Esophagus muscularis mucosa (tissue), 4 donors: ENCODE measurements at regions not wholly inside any gene's neighbourhood (a gene's known extent, or its start where the extent isn't known, plus 50 kb on each side); places are given as distances from the start of the nearest gene placed in this dataset.

Experiments
- DNase-seq: peaks from one replicate; pipeline ENCODE4 v3.0.0-alpha.2; 2017; ENCODE audit errors: extremely low spot score
- H3K27ac ChIP-seq, 4 donors: fragments of 200-600 bp; sonication (generic); replicated peaks in 1 of 4; 1 replicate in 3 of 4; 2 replicates in 1 of 4; pipeline ENCODE4 v1.5.1; 2016 to 2019; ENCODE audit warnings: mild to moderate bottlenecking in 1 of 4
- H3K27me3 ChIP-seq, 4 donors: fragments of 200-600 bp; sonication (generic); one replicate each; pipeline versions ENCODE4 v1.5.1 to v1.6.0; 2016 to 2019
- H3K36me3 ChIP-seq, 4 donors: fragments of 200-600 bp; sonication (generic); one replicate each; pipeline ENCODE4 v1.5.1; 2016 to 2019
- H3K4me1 ChIP-seq, 4 donors: fragments of 200-600 bp; sonication (generic); one replicate each; pipeline ENCODE4 v1.5.1; 2016 to 2019
- H3K4me3 ChIP-seq, 4 donors: fragments of 200-600 bp; sonication (generic); 1 replicate in 2 of 4; 2 replicates in 2 of 4; pipeline ENCODE4 v1.5.1; 2016 to 2019; ENCODE audit warnings: mild to moderate bottlenecking in 4 of 4, moderate library complexity in 1 of 4
- H3K9me3 ChIP-seq, 4 donors: fragments of 200-600 bp; sonication (generic); 1 replicate in 3 of 4; 2 replicates in 1 of 4; pipeline ENCODE4 v1.5.1; 2016 to 2019
- CTCF ChIP-seq, 3 experiments: fragments of 200-600 bp in 2 of 3; fragments of 450-650 bp in 1 of 3; sonication (generic) in 2 of 3; IDR thresholded peaks; one replicate each; pipeline ENCODE4 v1.5.1; 2017 to 2019; ENCODE audit warnings: antibody characterized with exemption in 3 of 3, mild to moderate bottlenecking in 2 of 3, moderate library complexity in 1 of 3
- EP300 ChIP-seq: sonication (generic); formaldehyde crosslinking; IDR thresholded peaks from one replicate; pipeline ENCODE4 v1.6.1; 2017; ENCODE audit warnings: antibody characterized with exemption
- POLR2A ChIP-seq: fragments of 450-650 bp; IDR thresholded peaks from one replicate; pipeline ENCODE4 v1.6.1; 2017; ENCODE audit warnings: antibody characterized with exemption, moderate library complexity, mild to moderate bottlenecking, low read depth
- POLR2AphosphoS5 ChIP-seq, 2 donors: sonication (generic); formaldehyde crosslinking; IDR thresholded peaks; one replicate each; pipeline ENCODE4 v1.6.1; 2017; ENCODE audit warnings: antibody characterized with exemption in 2 of 2
- WGBS: methylation state at CpG from one replicate; pipeline ENCODE4 v1.1.5; 2018; 5-methylcytosine and 5-hydroxymethylcytosine counted together
- intact Hi-C: fragments of 100-400 bp; cut with DNase I; formaldehyde crosslinking; loops from one replicate; pipeline ENCODE4 v1.15.1; 2023

GRCh38 chr2:149924549-149925213, 337.1 kb upstream of the MMADHC start:
- TF ChIP-seq EP300 (no peak), POLR2A (no peak), CTCF (IDR thresholded peaks at IDR 0.05) (no peak), POLR2AphosphoS5 (IDR thresholded peaks at IDR 0.05) (no peak)
- no peak for DNase-seq
- H3K4me1 ChIP-seq: no peaks in the 10 kb centered on the region
- no peaks in the 10 kb centered on the region for H3K36me3 ChIP-seq
- no peak overlapping the region for H3K27ac ChIP-seq
- H3K27me3 ChIP-seq: no peaks in the 10 kb centered on the region
- no peak overlapping the region for H3K4me3 ChIP-seq
- WGBS: 75% methylated on average over 3 of the region's 3 CpGs
- intact Hi-C loops: no loop called here
- H3K9me3 ChIP-seq: no peaks in the 10 kb centered on the region

- no peaks in the 10 kb centered on the region for H3K36me3 ChIP-seq
- H3K27ac ChIP-seq: no peak overlapping the region
- 82% methylated on average over 3 of the region's 3 CpGs for WGBS
- no peaks in the 10 kb centered on the region for H3K9me3 ChIP-seq
- intact Hi-C loops: no loop called here
- H3K27me3 ChIP-seq: no peaks in the 10 kb centered on the region
- H3K4me3 ChIP-seq: no peak overlapping the region
- TF ChIP-seq POLR2A (no peak), EP300 (no peak), CTCF (IDR thresholded peaks at IDR 0.05) (no peak), POLR2AphosphoS5 (IDR thresholded peaks at IDR 0.05) (no peak)
- no peak for DNase-seq
- H3K4me1 ChIP-seq: no peaks in the 10 kb centered on the region
Measured at GRCh38 chr2:149924028-149924427, 336.5 kb upstream of the MMADHC start.

GRCh38 chr2:149921911-149922616, 334.5 kb upstream of the MMADHC start:
- intact Hi-C loops: no loop called here
- 94% methylated on average over 2 of the region's 2 CpGs for WGBS
- TF ChIP-seq EP300: no peak
- no peak for TF ChIP-seq POLR2A
- TF ChIP-seq POLR2AphosphoS5 (IDR thresholded peaks at IDR 0.05): no peak
- TF ChIP-seq CTCF (IDR thresholded peaks at IDR 0.05): no peak
- no peaks in the 10 kb centered on the region for H3K27me3 ChIP-seq
- no peak overlapping the region for H3K4me3 ChIP-seq
- no peaks in the 10 kb centered on the region for H3K9me3 ChIP-seq
- no peak overlapping the region for H3K27ac ChIP-seq
- no peak for DNase-seq
- no peaks in the 10 kb centered on the region for H3K36me3 ChIP-seq
- no peaks in the 10 kb centered on the region for H3K4me1 ChIP-seq

GRCh38 chr2:149920389-149920788, 332.8 kb upstream of the MMADHC start:
- peaks cover 0 to 3% (median 0%) of the 10 kb centered on the region in 4 donors for H3K9me3 ChIP-seq
- H3K27me3 ChIP-seq: no peaks in the 10 kb centered on the region
- no peaks in the 10 kb centered on the region for H3K36me3 ChIP-seq
- TF ChIP-seq EP300: no peak
- no peak for TF ChIP-seq POLR2A
- TF ChIP-seq CTCF (IDR thresholded peaks at IDR 0.05): no peak
- TF ChIP-seq POLR2AphosphoS5 (IDR thresholded peaks at IDR 0.05): no peak
- H3K4me3 ChIP-seq: no peak overlapping the region
- 88% methylated on average over 3 of the region's 3 CpGs for WGBS
- no peak overlapping the region for H3K27ac ChIP-seq
- no peak for DNase-seq
- intact Hi-C loops: no loop called here
- H3K4me1 ChIP-seq: no peaks in the 10 kb centered on the region
